ENCODE measurements at regions not wholly inside any gene's neighbourhood (a gene's known extent, or its start where the extent isn't known, plus 50 kb on each side); places are given as distances from the start of the nearest gene placed in this dataset.
"Not testable (repeated sequence)": the region's sequence is repeated elsewhere in the genome, so short reads cannot be mapped to it uniquely, and the experiment has no call there.

GRCh38 chr2:89229979-89230378 lies 538.5 kb downstream of the RPIA start:
- not testable (repeated sequence) for TF ChIP-seq CTCF (IDR thresholded peaks at IDR 0.05); POLR2A (IDR thresholded peaks at IDR 0.05; ENCODE audit: low read depth); POLR2AphosphoS5 (IDR thresholded peaks at IDR 0.05)
